NCI-H2107 (cell line): ENCODE measurements at regions not wholly inside any gene's neighbourhood (a gene's known extent, or its start where the extent isn't known, plus 50 kb on each side); places are given as distances from the start of the nearest gene placed in this dataset.
A peak's percentile ranks its signal among the peaks of the same experiment; 100 is the strongest.

ENCODE experiments used
- DNase-seq: peaks from one replicate; lab custom pipeline; 2025; lab: John Stamatoyannopoulos, UW

GRCh38 chr7:54847921-54848320 is 88.9 kb upstream of the SEC61G start:
- DNase-seq, result no peak

GRCh38 chr7:54856856-54857255 is 97.8 kb upstream of the SEC61G start:
- DNase-seq, result no peak

- DNase-seq, result no peak
Observed at GRCh38 chr7:54857294-54857693, 98.3 kb upstream of the SEC61G start.

GRCh38 chr7:54858008-54858692 is 99.1 kb upstream of the SEC61G start:
- peak; percentile 23 for DNase-seq

DNA sequence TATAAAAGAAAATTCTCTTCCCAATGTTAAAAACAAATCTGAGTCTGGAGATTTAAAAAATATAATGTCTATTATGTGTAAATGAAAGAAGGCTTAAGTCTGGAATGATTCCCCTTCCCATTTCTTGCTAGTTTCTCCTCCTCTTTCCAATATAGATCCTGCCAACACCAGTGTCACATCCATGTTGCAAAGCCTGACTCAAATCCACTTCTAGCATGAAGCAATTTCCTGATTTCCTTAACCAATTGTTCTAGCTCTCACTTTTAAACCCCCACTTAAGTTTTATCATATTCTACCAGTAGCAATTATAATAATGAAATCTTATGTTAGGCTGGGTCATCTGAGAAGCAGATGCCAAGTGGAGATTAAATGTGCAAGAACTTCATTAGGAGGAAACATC is 100.1 kb upstream of the SEC61G start:
- DNase-seq, result no peak

DNA sequence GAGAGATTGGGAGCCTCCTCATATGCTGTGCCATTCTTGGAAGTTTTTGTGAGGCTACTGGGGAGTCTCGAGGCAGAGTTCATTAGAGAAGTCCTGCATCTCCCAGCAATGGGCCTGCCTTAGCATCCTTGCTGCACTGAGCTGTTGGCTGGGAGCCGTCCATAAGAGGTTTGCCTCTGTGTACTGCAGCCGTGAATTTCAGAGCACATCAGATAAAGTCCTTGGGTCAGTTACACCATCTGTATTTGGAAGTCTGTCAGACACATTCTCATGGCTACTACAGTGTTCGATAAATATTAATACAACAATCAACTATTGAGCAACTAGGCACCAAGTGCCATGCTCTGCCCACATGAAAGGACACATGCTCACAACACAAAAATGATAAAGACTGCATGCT is 100.5 kb upstream of the SEC61G start:
- no peak for DNase-seq

DNA sequence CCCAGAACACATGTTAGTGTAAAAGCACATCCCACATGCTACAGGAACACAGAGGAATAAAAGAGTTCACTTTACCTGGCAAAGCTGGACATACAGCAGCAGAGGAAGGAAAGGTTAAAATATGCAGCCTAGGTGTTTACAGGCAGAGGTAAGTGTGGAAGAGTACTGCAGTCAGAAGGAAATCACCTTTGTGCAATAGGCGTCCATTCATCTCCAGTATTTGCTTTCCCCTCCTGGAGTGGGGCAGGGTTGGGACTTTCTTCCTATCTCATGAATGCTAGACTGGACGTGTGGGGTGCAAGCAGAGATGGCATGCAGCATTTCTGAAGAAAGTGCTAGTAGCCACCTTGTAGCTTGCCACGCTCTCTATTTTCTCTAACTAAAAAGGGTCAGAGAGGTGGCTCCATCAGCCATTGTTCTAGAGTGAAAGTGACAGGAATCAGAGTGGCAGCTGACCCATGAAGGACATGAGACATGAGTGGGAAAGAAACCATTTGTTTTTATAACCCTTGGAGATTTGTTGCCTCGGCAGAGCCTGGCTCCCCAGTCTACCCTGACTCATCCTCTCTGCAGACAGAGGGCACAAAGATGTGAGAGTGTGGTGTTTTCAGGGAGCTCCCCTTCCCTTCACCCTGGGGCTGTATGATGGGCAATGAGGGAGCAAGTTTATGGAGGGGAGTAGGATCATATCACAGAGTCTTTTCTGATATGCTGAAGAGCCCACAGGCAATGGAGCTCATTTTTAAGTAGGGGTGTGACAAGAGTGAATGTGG is 101.2 kb upstream of the SEC61G start:
- no peak for DNase-seq

DNA sequence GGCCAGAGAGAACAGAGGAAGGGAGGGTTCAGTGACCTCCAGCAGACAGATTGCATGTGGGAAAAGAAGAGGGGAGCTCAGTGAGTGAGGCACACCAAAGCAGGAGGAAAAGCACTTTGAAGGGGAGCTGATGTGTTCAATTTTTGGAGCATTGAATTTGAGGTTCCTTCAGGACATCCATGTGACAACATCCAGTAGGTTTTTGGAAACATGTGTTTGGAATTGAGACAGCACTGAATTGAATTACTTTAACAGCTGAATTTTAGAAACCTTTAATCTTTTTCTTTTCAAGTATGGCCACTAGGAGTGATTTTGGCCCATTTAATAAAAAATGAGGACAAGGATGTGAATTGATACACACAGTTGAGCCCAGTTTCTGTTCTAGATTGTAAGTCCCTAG is 101.8 kb upstream of the SEC61G start:
- no peak for DNase-seq

GRCh38 chr7:54864663-54865062 is 105.7 kb upstream of the SEC61G start:
- no peak for DNase-seq

GRCh38 chr7:54869523-54869922 is 110.5 kb upstream of the SEC61G start:
- no peak for DNase-seq

DNA sequence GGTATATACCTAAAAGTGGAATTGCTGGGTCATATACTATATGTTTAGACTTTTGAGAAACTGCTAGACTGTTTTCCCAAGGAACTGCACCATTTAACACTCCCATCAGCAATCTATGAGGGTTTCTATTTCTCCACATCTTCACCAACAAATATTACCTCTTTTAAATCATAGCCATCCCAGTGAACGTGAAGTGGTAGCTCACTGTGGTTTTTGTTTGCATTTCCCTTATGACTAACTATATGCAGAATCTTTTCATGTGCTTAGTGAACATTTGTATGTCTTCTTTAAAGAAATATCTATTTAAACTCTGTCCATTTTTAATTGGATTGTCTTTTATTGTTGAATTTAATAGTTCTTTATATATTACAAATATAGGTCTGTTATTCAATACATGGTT is 115.8 kb upstream of the SEC61G start:
- DNase-seq, result no peak

GRCh38 chr7:54877683-54878082 is 118.7 kb upstream of the SEC61G start:
- DNase-seq, result peak; percentile 28

DNA sequence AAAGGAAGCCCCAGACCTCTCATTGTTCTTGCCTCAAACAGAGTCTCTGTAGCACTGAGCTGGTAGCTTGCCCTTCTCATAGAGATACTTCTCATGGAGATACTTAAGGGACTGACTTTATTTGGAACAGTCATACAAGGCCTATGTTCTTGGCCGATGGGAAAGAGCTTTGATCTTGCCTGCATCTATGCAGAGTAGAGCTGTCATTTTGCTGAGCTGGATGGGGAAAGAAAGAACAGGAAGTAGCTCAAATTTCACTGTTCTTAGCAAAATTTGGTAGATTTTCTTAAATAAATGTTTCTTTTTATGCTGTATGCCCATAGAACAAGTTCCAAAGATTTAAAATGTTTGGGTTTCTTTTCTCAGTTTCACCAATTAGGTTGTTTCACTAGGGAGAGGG is 119.3 kb upstream of the SEC61G start:
- no peak for DNase-seq

DNA sequence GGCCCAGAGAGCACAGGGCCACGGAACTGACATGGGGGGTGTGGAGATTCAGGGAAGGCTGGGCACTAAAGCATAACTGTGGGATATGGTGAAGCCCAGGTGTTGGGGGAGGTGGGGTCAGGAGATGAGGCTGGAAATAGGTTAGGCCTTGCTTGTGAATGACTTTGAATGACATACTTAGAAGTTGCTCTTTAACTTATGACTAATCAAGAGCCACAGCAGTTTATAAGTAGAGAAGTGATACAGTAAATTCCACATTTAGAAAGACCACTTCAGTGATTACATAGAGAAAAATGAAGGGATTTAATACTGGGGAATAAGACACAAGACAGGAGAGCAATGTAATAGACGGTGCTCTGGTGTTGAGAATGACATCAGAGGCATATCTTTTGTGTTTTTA is 120.8 kb upstream of the SEC61G start:
- DNase-seq, result no peak

DNA sequence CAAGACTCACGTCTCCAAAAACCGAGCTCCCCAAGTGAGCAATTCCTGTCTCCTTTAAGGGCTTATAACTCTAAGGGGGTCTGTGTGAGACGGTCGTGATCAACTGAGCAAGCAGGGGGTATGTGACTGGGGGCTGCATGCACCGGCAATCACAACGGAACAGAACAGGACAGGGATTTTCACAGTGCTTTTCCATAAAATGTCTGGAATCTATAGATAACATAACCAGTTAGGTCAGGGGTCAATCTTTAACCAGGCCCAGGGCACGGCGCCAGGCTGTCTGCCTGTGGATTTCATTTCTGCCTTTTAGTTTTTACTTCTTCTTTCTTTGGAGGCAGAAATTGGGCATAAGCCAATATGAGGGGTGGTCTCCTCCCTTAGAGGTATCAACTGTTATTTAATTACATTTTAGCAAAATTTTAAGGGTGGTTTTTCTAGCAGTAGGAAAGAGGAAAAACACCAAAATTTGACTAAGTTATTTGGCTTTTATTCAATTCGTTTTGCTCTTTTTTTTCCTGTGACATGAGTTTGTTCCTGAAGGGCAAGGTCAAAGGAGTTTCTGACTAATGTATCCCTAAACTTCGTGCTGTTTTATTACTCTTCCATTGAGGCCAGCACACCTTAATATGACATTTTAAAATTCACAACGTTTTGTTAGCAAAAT is 121.4 kb upstream of the SEC61G start:
- no peak for DNase-seq

DNA sequence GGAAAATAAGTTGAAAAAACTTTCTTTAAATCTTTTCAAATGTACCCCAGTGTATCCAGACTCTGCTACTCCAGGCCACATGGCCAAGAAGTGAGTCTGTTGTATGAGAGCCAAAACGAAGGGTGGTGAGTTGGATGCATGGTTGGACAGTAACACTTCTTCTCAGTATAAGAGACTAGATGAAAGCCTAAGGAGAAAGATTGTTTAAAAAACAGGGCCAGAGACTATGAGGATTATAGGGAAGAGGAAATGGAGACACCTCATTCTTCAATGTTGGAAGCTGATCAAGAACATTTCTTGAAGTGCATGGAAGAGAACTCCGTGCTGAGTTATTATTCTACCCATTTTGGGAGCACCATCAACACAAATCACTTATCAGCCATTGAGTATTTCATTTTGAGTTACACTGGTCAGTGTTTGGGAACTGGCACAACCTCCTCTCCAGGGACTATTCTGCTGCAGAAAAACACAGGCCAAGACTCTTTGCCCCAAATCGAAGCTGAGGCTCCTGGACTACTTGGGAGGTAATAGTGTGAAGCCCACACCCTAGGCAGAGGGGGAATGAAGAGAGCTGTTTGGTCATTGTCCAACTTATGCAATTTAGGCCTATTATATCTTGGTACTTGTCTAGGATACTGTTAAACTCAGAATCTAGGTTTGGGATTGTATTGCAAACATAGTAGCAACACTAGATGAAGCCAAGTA is 123.0 kb upstream of the SEC61G start:
- DNase-seq, result no peak

GRCh38 chr7:54882694-54883093 is 123.7 kb upstream of the SEC61G start:
- no peak for DNase-seq

- DNase-seq, result no peak
Observed at GRCh38 chr7:54883576-54883975, 124.6 kb upstream of the SEC61G start.

GRCh38 chr7:54885285-54885684 is 126.3 kb upstream of the SEC61G start:
- DNase-seq, result no peak

GRCh38 chr7:54888067-54888733 is 129.2 kb upstream of the SEC61G start:
- no peak for DNase-seq

DNA sequence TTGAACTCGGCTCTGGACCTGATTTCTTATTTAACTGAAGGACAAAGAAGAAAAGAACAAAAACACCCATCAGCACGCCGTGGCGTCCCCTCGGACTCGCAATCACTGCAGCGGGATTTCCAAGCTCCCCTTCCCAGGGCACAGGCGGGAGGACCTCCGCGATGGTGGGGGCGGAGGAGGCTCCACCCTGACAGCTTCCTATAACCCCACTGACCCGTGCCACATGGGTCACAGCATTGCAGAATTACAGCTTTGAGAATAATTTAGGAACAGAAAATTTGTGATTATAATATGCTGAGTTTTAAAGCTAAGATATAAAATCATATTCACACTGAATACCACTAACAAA is 129.7 kb upstream of the SEC61G start:
- no peak for DNase-seq

GRCh38 chr7:54897891-54898290 is 120.9 kb upstream of the EGFR start:
- no peak for DNase-seq
